DOHH2 (cell line): ENCODE measurements at regions not wholly inside any gene's neighbourhood (a gene's known extent, or its start where the extent isn't known, plus 50 kb on each side); places are given as distances from the start of the nearest gene placed in this dataset.

Experiments used
- H3F3A ChIP-seq: fragments of 200-600 bp; sonication (generic), shearing (Covaris generic); 2 replicates; pipeline ENCODE4 v1.6.0; 2016; ENCODE audit warnings: antibody characterized with exemption, mild to moderate bottlenecking; ENCODE audit not compliant: control insufficient read depth, insufficient read depth
- H3K27ac ChIP-seq: fragments of 200-600 bp; sonication (generic); 2 replicates; pipeline ENCODE4 v1.5.1; 2014; ENCODE audit warnings: low read depth, mild to moderate bottlenecking, low read length, moderate library complexity
- H3K27me3 ChIP-seq: fragments of 200-600 bp; sonication (generic); 2 replicates; pipeline ENCODE4 v1.6.1; 2014; ENCODE audit warnings: mild to moderate bottlenecking, low read length, mixed read lengths; ENCODE audit not compliant: control insufficient read depth
- H3K36me3 ChIP-seq: fragments of 200-600 bp; sonication (generic); 2 replicates; pipeline ENCODE4 v1.6.1; 2014; ENCODE audit warnings: mild to moderate bottlenecking, low read length, moderate library complexity, mixed read lengths; ENCODE audit not compliant: control insufficient read depth
- H3K4me1 ChIP-seq: fragments of 200-600 bp; sonication (generic); 2 replicates; pipeline ENCODE4 v1.6.1; 2014; ENCODE audit warnings: mild to moderate bottlenecking, low read length, mixed read lengths; ENCODE audit not compliant: control insufficient read depth
- H3K4me2 ChIP-seq: fragments of 200-600 bp; sonication (generic); 2 replicates; pipeline ENCODE4 v1.6.0; 2014; ENCODE audit warnings: mild to moderate bottlenecking, low read length, moderate library complexity
- H3K4me3 ChIP-seq: fragments of 200-600 bp; sonication (generic); 2 replicates; pipeline ENCODE4 v1.5.1; 2014; ENCODE audit warnings: mild to moderate bottlenecking, low read length, mixed read lengths
- H3K79me2 ChIP-seq: fragments of 200-600 bp; sonication (generic); 2 replicates; pipeline ENCODE4 v1.6.1; 2014; ENCODE audit warnings: mild to moderate bottlenecking, low read length, mixed read lengths; ENCODE audit not compliant: control insufficient read depth
- H3K9me2 ChIP-seq: fragments of 200-600 bp; sonication (generic); replicated peaks from 2 replicates; pipeline ENCODE4 v1.6.1; 2014; ENCODE audit warnings: mild to moderate bottlenecking, low read length, mixed read lengths; ENCODE audit not compliant: control insufficient read depth
- H3K9me3 ChIP-seq: fragments of 200-600 bp; sonication (generic); 2 replicates; pipeline ENCODE4 v1.6.1; 2014; ENCODE audit warnings: antibody characterized with exemption, low read length, mixed read lengths; ENCODE audit not compliant: control insufficient read depth, insufficient read depth
- H4K20me1 ChIP-seq: fragments of 200-600 bp; sonication (generic); 2 replicates; pipeline ENCODE4 v1.6.0; 2014; ENCODE audit warnings: low read depth, mild to moderate bottlenecking, antibody characterized with exemption, low read length, moderate library complexity; ENCODE audit not compliant: control insufficient read depth, insufficient read depth
- EZH2phosphoT487 ChIP-seq: fragments of 200-600 bp; sonication (generic); IDR thresholded peaks from 2 replicates; pipeline ENCODE4 v1.6.1; 2017; ENCODE audit warnings: borderline replicate concordance, mild to moderate bottlenecking, antibody characterized with exemption, low read length, moderate library complexity, mixed read lengths
- TF ChIP-seq, protein P1 (sequence below): fragments of 200-600 bp; sonication (generic); IDR thresholded peaks from one replicate; pipeline ENCODE4 v1.5.1; 2014; ENCODE audit warnings: antibody characterized with exemption, mild to moderate bottlenecking, low read depth, low read length; ENCODE audit not compliant: poor library complexity, severe bottlenecking

DNA sequence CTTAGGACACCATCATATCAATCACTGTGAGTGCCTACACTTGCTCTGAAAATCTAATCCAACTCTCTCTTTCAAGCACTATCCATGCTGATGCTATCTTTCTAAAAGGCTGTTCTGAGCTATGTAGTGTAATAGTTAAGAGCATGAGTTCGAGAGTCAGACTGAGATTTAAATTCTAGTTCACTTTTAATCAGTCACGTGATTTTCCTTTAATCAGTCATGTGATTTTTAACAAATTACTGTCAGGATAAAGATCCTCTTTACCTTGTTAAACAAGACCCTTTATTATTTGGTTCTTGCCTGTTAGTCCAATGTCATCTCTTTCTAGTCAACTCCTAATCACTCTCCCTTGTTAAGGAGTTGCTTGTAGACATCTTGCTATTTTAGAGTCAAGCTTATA is 653.0 kb downstream of the RPL10L start:
- H3F3A ChIP-seq, result no peaks in the 10 kb centered on the region
- TF ChIP-seq, protein P1, sequence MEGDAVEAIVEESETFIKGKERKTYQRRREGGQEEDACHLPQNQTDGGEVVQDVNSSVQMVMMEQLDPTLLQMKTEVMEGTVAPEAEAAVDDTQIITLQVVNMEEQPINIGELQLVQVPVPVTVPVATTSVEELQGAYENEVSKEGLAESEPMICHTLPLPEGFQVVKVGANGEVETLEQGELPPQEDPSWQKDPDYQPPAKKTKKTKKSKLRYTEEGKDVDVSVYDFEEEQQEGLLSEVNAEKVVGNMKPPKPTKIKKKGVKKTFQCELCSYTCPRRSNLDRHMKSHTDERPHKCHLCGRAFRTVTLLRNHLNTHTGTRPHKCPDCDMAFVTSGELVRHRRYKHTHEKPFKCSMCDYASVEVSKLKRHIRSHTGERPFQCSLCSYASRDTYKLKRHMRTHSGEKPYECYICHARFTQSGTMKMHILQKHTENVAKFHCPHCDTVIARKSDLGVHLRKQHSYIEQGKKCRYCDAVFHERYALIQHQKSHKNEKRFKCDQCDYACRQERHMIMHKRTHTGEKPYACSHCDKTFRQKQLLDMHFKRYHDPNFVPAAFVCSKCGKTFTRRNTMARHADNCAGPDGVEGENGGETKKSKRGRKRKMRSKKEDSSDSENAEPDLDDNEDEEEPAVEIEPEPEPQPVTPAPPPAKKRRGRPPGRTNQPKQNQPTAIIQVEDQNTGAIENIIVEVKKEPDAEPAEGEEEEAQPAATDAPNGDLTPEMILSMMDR, result no peak
- no peak for TF ChIP-seq EZH2phosphoT487
- no peak overlapping the region for H3K4me2 ChIP-seq
- H3K36me3 ChIP-seq, result no peaks in the 10 kb centered on the region
- no peaks in the 10 kb centered on the region for H3K4me1 ChIP-seq
- H3K27me3 ChIP-seq, result no peaks in the 10 kb centered on the region
- no peaks in the 10 kb centered on the region for H3K79me2 ChIP-seq
- H3K9me2 ChIP-seq, result no peaks in the 10 kb centered on the region
- H3K27ac ChIP-seq, result no peak overlapping the region
- H3K9me3 ChIP-seq, result no peaks in the 10 kb centered on the region
- H4K20me1 ChIP-seq, result no peaks in the 10 kb centered on the region
- H3K4me3 ChIP-seq, result no peak overlapping the region

DNA sequence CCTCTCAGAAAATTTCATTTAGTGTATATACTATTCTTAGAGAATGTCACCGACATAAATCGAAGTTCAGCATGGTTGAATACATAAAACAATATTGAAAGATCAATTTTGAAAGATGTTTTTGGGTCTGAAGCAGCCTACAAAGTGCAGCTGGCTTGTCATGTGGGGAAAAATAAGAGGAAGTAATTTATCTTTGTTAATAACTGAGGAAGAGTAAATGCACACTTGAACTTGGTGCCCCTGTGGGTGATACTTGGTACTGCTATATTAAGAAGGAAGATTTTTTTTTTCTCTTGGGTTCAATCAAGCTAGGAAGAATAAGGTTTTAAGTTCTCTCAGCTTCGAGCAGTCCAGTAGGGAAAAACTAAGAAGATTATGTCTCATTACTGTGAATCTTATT is 661.3 kb downstream of the RPL10L start:
- Histone ChIP-seq H3K36me3 (no peaks in the 10 kb centered on the region), H3K79me2 (no peaks in the 10 kb centered on the region), H3K9me2 (no peaks in the 10 kb centered on the region), H3K27ac (no peak overlapping the region), H4K20me1 (no peaks in the 10 kb centered on the region), H3K4me1 (no peaks in the 10 kb centered on the region), H3K27me3 (no peaks in the 10 kb centered on the region), H3K4me2 (no peak overlapping the region), H3F3A (no peaks in the 10 kb centered on the region), H3K4me3 (no peak overlapping the region), H3K9me3 (no peaks in the 10 kb centered on the region)
- TF ChIP-seq EZH2phosphoT487, result no peak
- TF ChIP-seq, protein P1, result peak; percentile 25

- TF ChIP-seq, protein P1, result no peak
- TF ChIP-seq EZH2phosphoT487, result no peak
- Histone ChIP-seq H3F3A (no peaks in the 10 kb centered on the region), H3K36me3 (no peaks in the 10 kb centered on the region), H3K9me3 (no peaks in the 10 kb centered on the region), H3K4me3 (no peak overlapping the region), H3K4me2 (no peak overlapping the region), H3K27ac (no peak overlapping the region), H4K20me1 (no peaks in the 10 kb centered on the region), H3K9me2 (no peaks in the 10 kb centered on the region), H3K27me3 (no peaks in the 10 kb centered on the region), H3K4me1 (no peaks in the 10 kb centered on the region), H3K79me2 (no peaks in the 10 kb centered on the region)
Observed at GRCh38 chr14:45976001-45976400, 675.6 kb downstream of the RPL10L start.

DNA sequence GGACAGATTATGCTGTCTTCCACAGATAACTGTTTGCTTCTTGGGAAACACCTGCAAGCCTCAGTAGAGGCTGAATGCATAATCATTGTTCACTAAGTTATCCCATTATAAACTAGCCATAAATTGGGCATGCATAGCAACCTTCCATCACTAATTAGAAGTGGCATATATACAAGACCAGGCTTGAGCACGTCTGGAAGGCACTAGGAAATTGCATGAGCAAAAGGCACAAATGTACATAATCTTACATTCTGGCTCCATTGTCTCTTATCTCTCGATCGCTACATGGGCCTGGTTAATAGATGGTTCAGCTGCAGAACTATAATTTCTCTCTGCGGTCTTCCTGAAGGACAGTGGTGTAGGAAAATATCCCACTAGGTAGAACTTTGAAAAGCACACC is 679.2 kb downstream of the RPL10L start:
- TF ChIP-seq EZH2phosphoT487, result no peak
- TF ChIP-seq, protein P1, result no peak

More for the DNA sequence above, 679.2 kb downstream of the RPL10L start:
- H3K9me3 ChIP-seq, result no peaks in the 10 kb centered on the region
- no peaks in the 10 kb centered on the region for H4K20me1 ChIP-seq
- H3K4me1 ChIP-seq, result no peaks in the 10 kb centered on the region
- H3K4me3 ChIP-seq, result no peak overlapping the region
- H3K36me3 ChIP-seq, result no peaks in the 10 kb centered on the region
- no peak overlapping the region for H3K4me2 ChIP-seq
- no peaks in the 10 kb centered on the region for H3K79me2 ChIP-seq
- no peak overlapping the region for H3K27ac ChIP-seq
- no peaks in the 10 kb centered on the region for H3K9me2 ChIP-seq
- H3K27me3 ChIP-seq, result no peaks in the 10 kb centered on the region
- H3F3A ChIP-seq, result no peaks in the 10 kb centered on the region
